ENCODE measurements at regions not wholly inside any gene's neighbourhood (a gene's known extent, or its start where the extent isn't known, plus 50 kb on each side); places are given as distances from the start of the nearest gene placed in this dataset.
"Not testable (repeated sequence)": the region's sequence is repeated elsewhere in the genome, so short reads cannot be mapped to it uniquely, and the experiment has no call there.

DNA sequence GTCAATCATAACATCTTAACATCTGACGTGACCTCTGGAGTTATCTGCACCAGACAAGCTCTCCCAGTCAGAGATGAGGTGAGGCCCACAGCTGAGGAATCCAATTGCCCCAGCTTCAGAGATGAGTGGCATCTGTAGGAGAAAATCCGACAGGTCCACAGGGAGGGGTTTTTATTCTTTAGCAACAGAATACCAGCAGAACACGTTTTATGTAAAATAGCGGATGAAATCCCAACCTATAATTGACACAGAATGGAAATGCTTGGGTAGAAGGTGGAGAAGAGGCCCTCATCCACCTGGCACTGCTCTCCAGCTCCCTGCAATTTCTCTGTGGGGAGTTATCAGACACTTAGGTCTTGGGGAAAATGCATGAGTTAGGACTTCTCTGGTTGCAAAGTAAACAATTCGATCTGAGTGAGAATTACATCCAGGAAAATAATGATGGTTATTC, 144.2 kb upstream of the NRP1 start:
- no peak for TF ChIP-seq CTCF (conservative IDR thresholded peaks at IDR 0.05; ENCODE audit: low read length)
- H3K4me3 ChIP-seq (ENCODE audit: low read length), result no peak overlapping the region
- DNase-seq (ENCODE audit: low read depth), result no peak

- DNase-seq (ENCODE audit: low read depth), result no peak
- H3K4me3 ChIP-seq (ENCODE audit: low read length), result no peak overlapping the region
- TF ChIP-seq CTCF (conservative IDR thresholded peaks at IDR 0.05; ENCODE audit: low read length), result no peak
Observed at GRCh38 chr10:33478089-33478674, 143.7 kb upstream of the NRP1 start.

DNA sequence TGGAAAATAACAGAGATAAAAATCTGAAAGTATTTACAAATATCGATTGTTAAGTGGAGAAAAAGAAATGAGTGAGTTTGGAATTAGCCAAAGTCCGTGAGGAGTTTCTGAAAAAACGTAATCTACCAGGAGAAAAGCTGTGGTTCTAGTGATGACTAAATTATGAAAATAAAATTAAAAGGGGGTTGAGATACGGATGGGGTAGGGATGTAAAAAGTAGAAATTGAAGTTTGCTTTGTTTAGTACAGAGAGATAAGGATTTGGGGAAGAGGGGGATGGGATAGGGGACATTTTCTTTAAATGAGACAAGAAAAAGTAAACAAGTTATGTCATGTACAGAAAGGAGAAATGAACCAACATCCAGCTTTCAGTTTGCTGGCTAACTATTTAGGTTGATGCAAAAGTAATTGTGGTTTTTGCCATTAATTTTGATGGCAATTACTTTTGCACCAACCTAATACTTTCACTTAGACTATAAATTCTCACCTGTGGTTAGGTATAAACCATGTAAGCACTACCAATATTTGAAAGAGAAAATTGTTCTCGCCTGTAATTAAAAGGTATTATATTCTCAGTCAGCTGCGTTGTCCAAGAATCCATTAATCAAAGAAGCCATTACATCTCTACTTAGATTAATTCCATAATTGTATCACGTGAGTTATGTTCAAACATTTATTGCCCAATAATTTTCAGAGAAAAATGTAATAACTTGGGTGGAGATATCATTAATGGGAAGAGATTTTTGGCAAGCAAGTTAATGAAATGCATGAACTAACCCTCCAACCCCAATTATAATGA, 143.0 kb upstream of the NRP1 start:
- no peak for DNase-seq (ENCODE audit: low read depth)
- no peak for TF ChIP-seq CTCF (conservative IDR thresholded peaks at IDR 0.05; ENCODE audit: low read length)
- no peak overlapping the region for H3K4me3 ChIP-seq (ENCODE audit: low read length)

- no peak overlapping the region for H3K4me3 ChIP-seq (ENCODE audit: low read length)
- no peak for TF ChIP-seq CTCF (conservative IDR thresholded peaks at IDR 0.05; ENCODE audit: low read length)
- no peak for DNase-seq (ENCODE audit: low read depth)
Observed at GRCh38 chr10:33476757-33477273, 142.3 kb upstream of the NRP1 start.

DNA sequence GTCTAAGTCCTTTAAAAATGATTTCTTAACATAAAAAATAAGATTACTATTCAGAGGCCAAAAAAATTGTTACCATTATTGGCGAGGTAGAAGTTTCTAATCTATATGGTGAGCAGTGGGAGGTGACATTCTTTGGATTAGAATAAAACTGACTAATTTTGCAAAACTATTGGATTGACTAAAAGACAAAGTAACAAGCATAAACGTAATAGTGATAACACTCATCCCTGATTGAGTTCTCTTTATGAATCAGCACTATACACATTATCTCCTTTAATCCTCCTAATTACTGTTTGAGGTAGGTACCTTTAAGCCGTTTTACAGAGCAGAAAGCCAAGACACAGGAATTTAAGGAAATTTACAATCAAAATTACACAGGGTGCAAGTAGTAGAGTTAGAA, 139.2 kb upstream of the NRP1 start:
- H3K4me3 ChIP-seq (ENCODE audit: low read length), result no peak overlapping the region
- DNase-seq (ENCODE audit: low read depth), result no peak
- no peak for TF ChIP-seq CTCF (conservative IDR thresholded peaks at IDR 0.05; ENCODE audit: low read length)

DNA sequence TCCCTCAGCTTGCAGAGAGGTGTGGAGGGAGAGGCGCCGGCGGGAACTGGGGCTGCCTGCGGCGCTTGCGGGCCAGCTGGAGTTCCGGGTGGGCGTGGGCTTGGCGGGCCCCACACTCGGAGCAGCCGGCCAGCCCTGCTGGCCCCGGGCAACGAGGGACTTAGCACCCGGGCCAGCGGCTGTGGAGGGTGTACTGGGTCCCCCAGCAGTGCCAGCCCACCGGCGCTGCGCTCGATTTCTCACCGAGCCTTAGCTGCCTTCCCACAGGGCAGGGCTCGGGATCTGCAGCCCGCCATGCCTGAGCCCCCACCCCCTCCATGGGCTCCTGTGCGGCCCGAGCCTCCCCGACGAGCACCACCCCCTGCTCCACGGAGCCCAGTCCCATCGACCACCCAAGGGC, 133.5 kb upstream of the NRP1 start:
- H3K4me3 ChIP-seq (ENCODE audit: low read length); DNase-seq (ENCODE audit: low read depth): not testable (repeated sequence)

DNA sequence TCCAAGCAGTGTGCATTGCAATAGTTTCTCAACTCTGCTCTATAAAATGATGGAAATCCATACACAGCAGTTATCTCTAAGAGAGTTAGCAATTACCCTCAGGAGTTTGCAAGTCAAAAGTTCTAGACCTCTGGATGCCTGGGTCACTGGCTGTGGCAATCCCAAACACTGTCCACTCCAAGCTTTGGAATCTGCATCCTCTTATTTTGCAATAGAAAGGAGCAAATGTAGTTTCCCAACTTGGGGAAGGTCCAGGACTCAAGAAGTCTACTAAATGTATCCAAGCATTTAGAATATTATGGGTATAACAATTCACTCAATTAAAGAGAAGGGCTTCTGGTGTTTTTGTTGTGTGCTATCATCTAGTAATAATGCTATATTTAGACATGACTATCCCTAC, 131.3 kb upstream of the NRP1 start:
- TF ChIP-seq CTCF (conservative IDR thresholded peaks at IDR 0.05; ENCODE audit: low read length), result no peak
- DNase-seq (ENCODE audit: low read depth), result peak; percentile 66
- no peak overlapping the region for H3K4me3 ChIP-seq (ENCODE audit: low read length)
